HG03571 (cell line): ENCODE measurements at regions not wholly inside any gene's neighbourhood (a gene's known extent, or its start where the extent isn't known, plus 50 kb on each side); places are given as distances from the start of the nearest gene placed in this dataset.

Experiments
- ATAC-seq: cut with Tn5 transposase; IDR thresholded peaks from one replicate; pipeline ENCODE4 v1.9.1; 2021; ENCODE audit not compliant: unreplicated experiment

- ATAC-seq, result no peak
Measured at GRCh38 chr11:92739491-92739890, 230.0 kb upstream of the MTNR1B start.

GRCh38 chr11:92740276-92740675, 229.2 kb upstream of the MTNR1B start:
- ATAC-seq, result no peak

- no peak for ATAC-seq
Measured at GRCh38 chr11:92744929-92745585, 224.4 kb upstream of the MTNR1B start.

GRCh38 chr11:92750794-92751193, 218.7 kb upstream of the MTNR1B start:
- ATAC-seq, result no peak

GRCh38 chr11:92751594-92751993, 217.9 kb upstream of the MTNR1B start:
- ATAC-seq, result no peak

- no peak for ATAC-seq
Measured at GRCh38 chr11:92752122-92752521, 217.3 kb upstream of the MTNR1B start.

- no peak for ATAC-seq
Measured at GRCh38 chr11:92753161-92753560, 216.3 kb upstream of the MTNR1B start.

GRCh38 chr11:92758241-92758780, 211.1 kb upstream of the MTNR1B start:
- no peak for ATAC-seq

- no peak for ATAC-seq
Measured at GRCh38 chr11:92759571-92760214, 209.8 kb upstream of the MTNR1B start.

GRCh38 chr11:92762121-92762540, 207.3 kb upstream of the MTNR1B start:
- ATAC-seq, result no peak

- ATAC-seq, result no peak
Measured at GRCh38 chr11:92763336-92763735, 206.1 kb upstream of the MTNR1B start.

GRCh38 chr11:92764128-92764527, 205.3 kb upstream of the MTNR1B start:
- ATAC-seq, result no peak

GRCh38 chr11:92765082-92765840, 204.2 kb upstream of the MTNR1B start:
- no peak for ATAC-seq

GRCh38 chr11:92765965-92766371, 203.5 kb upstream of the MTNR1B start:
- ATAC-seq, result no peak

- ATAC-seq, result no peak
Measured at GRCh38 chr11:92766698-92767097, 202.8 kb upstream of the MTNR1B start.

GRCh38 chr11:92767416-92767815, 202.0 kb upstream of the MTNR1B start:
- no peak for ATAC-seq

GRCh38 chr11:92768121-92768840, 201.2 kb upstream of the MTNR1B start:
- ATAC-seq, result no peak

GRCh38 chr11:92769112-92769511, 200.3 kb upstream of the MTNR1B start:
- no peak for ATAC-seq

- no peak for ATAC-seq
Measured at GRCh38 chr11:92770419-92770818, 199.0 kb upstream of the MTNR1B start.

- ATAC-seq, result no peak
Measured at GRCh38 chr11:92770981-92771380, 198.5 kb upstream of the MTNR1B start.

GRCh38 chr11:92771701-92772100, 197.8 kb upstream of the MTNR1B start:
- no peak for ATAC-seq
